Endothelial cell of umbilical vein (primary cell): ENCODE measurements at regions not wholly inside any gene's neighbourhood (a gene's known extent, or its start where the extent isn't known, plus 50 kb on each side); places are given as distances from the start of the nearest gene placed in this dataset.

Experiments
- BruUV-seq: library from RNA; stranded (reverse); fragments of 400-500 nt; replicated peaks from 2 replicates; lab custom pipeline; 2021; lab: Mats Ljungman, UMichigan
- CTCF ChIA-PET: fragments of 300-600, 350-600 bp; sonication (Branson Sonifier 250); formaldehyde crosslinking; loops from one replicate; lab custom pipeline; 2021; ENCODE audit warnings: antibody characterized with exemption, inconsistent platforms; lab: Charles Lee
- POLR2A ChIA-PET: fragments of 300-600, 350-600 bp; sonication (Branson Sonifier 250); formaldehyde crosslinking; loops from one replicate; lab custom pipeline; 2021; ENCODE audit warnings: antibody characterized with exemption, inconsistent platforms; lab: Charles Lee
- DNase-seq: peaks from one replicate; pipeline ENCODE4 v3.0.0-alpha.2; 2011; ENCODE audit warnings: low read depth, low spot score
- FAIRE-seq: peaks from 2 replicates; lab custom pipeline; 2011; peaks lifted over from hg19 to GRCh38; lab: Jason Lieb, UNC
- H2AFZ ChIP-seq: 2 replicates; pipeline ENCODE4 v1.6.0; 2012; ENCODE audit warnings: low read depth, low read length, control low read depth, inconsistent platforms
- H3K27ac ChIP-seq: 2 replicates; pipeline ENCODE4 v1.5.1; 2011; ENCODE audit warnings: low read depth, mild to moderate bottlenecking, control low read depth, low read length, moderate library complexity; ENCODE audit not compliant: insufficient read depth
- H3K27me3 ChIP-seq, 2 experiments: 2 replicates each; pipeline versions ENCODE4 v1.6.0 to v1.6.1; 2011; ENCODE audit warnings: low read length in 2 of 2, mixed read lengths in 1 of 2; ENCODE audit not compliant: control insufficient read depth in 2 of 2, insufficient read depth in 2 of 2
- H3K36me3 ChIP-seq, 2 experiments: 2 replicates in 1 of 2; 3 replicates in 1 of 2; pipeline ENCODE4 v1.5.1; 2011; ENCODE audit warnings: low read length in 2 of 2, mild to moderate bottlenecking in 1 of 2, moderate library complexity in 1 of 2; ENCODE audit not compliant: control insufficient read depth in 2 of 2, insufficient read depth in 2 of 2; ENCODE audit errors: extremely low read depth in 1 of 2
- H3K4me1 ChIP-seq: 3 replicates; pipeline ENCODE4 v1.5.1; 2011; ENCODE audit warnings: mild to moderate bottlenecking, low read length; ENCODE audit not compliant: control insufficient read depth, insufficient read depth; ENCODE audit errors: extremely low read depth
- H3K4me2 ChIP-seq: 2 replicates; pipeline ENCODE4 v1.6.1; 2011; ENCODE audit warnings: low read length, control low read depth, mixed read lengths; ENCODE audit not compliant: insufficient read depth
- H3K4me3 ChIP-seq, 3 experiments: fragments of 200-600 bp in 1 of 3; sonication (generic), shearing (Covaris generic) in 1 of 3; replicated peaks in 1 of 3; 2 replicates each; pipeline ENCODE4 v1.5.1; 2011 to 2016; ENCODE audit warnings: control low read depth in 3 of 3, low read length in 3 of 3, mild to moderate bottlenecking in 2 of 3, inconsistent platforms in 1 of 3, low read depth in 1 of 3, moderate library complexity in 1 of 3; ENCODE audit not compliant: insufficient read depth in 1 of 3
- H3K79me2 ChIP-seq: 2 replicates; pipeline ENCODE4 v1.6.0; 2012; ENCODE audit warnings: low read length, inconsistent platforms; ENCODE audit not compliant: control insufficient read depth, insufficient read depth
- H3K9ac ChIP-seq: replicated peaks from 2 replicates; pipeline ENCODE3; 2011; ENCODE audit warnings: low read length, control low read depth; ENCODE audit not compliant: insufficient read depth; ENCODE audit errors: extremely low read depth
- H3K9me1 ChIP-seq: replicated peaks from 3 replicates; pipeline ENCODE4 v1.6.0; 2011; ENCODE audit warnings: mild to moderate bottlenecking, low read length; ENCODE audit not compliant: control insufficient read depth, insufficient read depth; ENCODE audit errors: extremely low read depth
- H3K9me3 ChIP-seq: replicated peaks from 2 replicates; pipeline ENCODE4 v1.5.1; 2012; ENCODE audit warnings: low read length, inconsistent platforms; ENCODE audit not compliant: control insufficient read depth, insufficient read depth
- H4K20me1 ChIP-seq: replicated peaks from 2 replicates; pipeline ENCODE3; 2011; ENCODE audit warnings: mild to moderate bottlenecking, low read length; ENCODE audit not compliant: control insufficient read depth, insufficient read depth; ENCODE audit errors: extremely low read depth
- EZH2 ChIP-seq: IDR thresholded peaks from 2 replicates; pipeline ENCODE4 v1.6.1; 2012; ENCODE audit warnings: borderline replicate concordance, low read depth, mild to moderate bottlenecking, moderate library complexity, low read length, inconsistent platforms; ENCODE audit not compliant: severe bottlenecking
- FOS ChIP-seq: IDR thresholded peaks from 2 replicates; pipeline ENCODE4 v1.6.1; 2011; ENCODE audit warnings: mild to moderate bottlenecking, low read length, moderate library complexity, borderline replicate concordance; ENCODE audit not compliant: insufficient read depth
- GATA2 ChIP-seq: IDR thresholded peaks from 2 replicates; pipeline ENCODE4 v1.7.0; 2011; ENCODE audit warnings: low read depth, mild to moderate bottlenecking, moderate library complexity, mixed read lengths, low read length; ENCODE audit not compliant: insufficient read length, insufficient read depth
- JUN ChIP-seq: IDR thresholded peaks from 2 replicates; pipeline ENCODE4 v1.6.1; 2011; ENCODE audit warnings: borderline replicate concordance, low read depth; ENCODE audit not compliant: insufficient read length, insufficient read depth
- POLR2A ChIP-seq: IDR thresholded peaks from 2 replicates; pipeline ENCODE4 v1.6.1; 2012; ENCODE audit warnings: low read depth, mild to moderate bottlenecking, control low read depth, low read length
- POLR2AphosphoS5 ChIP-seq: IDR thresholded peaks from 2 replicates; pipeline ENCODE4 v1.6.1; 2012; ENCODE audit warnings: low read depth, mild to moderate bottlenecking, control low read depth, low read length, moderate library complexity; ENCODE audit not compliant: insufficient read depth
- dilution Hi-C: fragments of 300-500 bp; cut with MboI; formaldehyde crosslinking; loops from one replicate; pipeline ENCODE4 v1.15.0; 2019; ENCODE audit warnings: low sequenced_read_pairs; ENCODE audit not compliant: extremely low pct_ligation_motif_present
- intact Hi-C: fragments of 100-400 bp; cut with micrococcal nuclease; formaldehyde crosslinking; loops from one replicate; pipeline ENCODE4 v1.10.0; 2022
- TF ChIP-seq, protein P1 (sequence below): IDR thresholded peaks from 2 replicates; pipeline ENCODE4 v1.6.1; 2011; ENCODE audit not compliant: insufficient read depth, insufficient read length
- TF ChIP-seq, protein P2 (sequence below), 2 donors: IDR thresholded peaks; 1 replicate in 1 of 2; 2 replicates in 1 of 2; pipeline ENCODE4 v1.5.1; 2011; ENCODE audit warnings: low read length in 2 of 2, mild to moderate bottlenecking in 2 of 2, moderate library complexity in 2 of 2, control low read depth in 1 of 2, inconsistent platforms in 1 of 2, low read depth in 1 of 2; ENCODE audit not compliant: insufficient read depth in 1 of 2; ENCODE audit errors: extremely low read depth in 1 of 2

DNA sequence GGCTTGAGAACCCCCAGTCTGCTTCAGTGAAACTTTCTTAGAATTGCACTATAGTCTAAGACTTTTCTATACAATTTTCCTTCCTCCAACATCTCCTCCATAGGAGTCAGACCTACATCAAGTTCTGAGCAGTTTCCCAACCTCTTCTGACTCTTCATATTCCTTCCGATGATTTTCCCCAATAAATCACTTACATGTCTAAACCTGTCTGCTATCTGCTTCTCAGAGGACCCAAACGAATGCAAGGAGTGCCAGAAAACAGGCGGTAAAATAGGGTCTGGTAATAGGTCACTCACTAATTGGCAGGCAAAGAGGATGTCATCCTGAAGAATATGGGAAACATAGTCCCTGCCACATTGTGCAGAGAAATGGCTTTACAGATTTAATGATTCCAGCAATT lies 153.9 kb downstream of the PCDH18 start:
- intact Hi-C loops: no loop called here
- Histone ChIP-seq H2AFZ (no peak overlapping the region), H3K36me3 (no peaks in the 10 kb centered on the region), H3K4me3 (no peak overlapping the region), H3K9me1 (no peaks in the 10 kb centered on the region), H3K9me3 (no peaks in the 10 kb centered on the region), H3K9ac (no peak overlapping the region), H3K4me2 (no peak overlapping the region), H3K4me1 (no peaks in the 10 kb centered on the region), H3K27me3 (no peaks in the 10 kb centered on the region), H3K79me2 (no peaks in the 10 kb centered on the region), H4K20me1 (no peaks in the 10 kb centered on the region), H3K27ac (no peak overlapping the region)
- POLR2A ChIA-PET: no interaction called here
- FAIRE-seq (no peak), DNase-seq (no peak)
- BruUV-seq: no TSS peak
- CTCF ChIA-PET: no interaction called here
- dilution Hi-C loops: no loop called here
- no peak for TF ChIP-seq JUN
- no peak for TF ChIP-seq EZH2
- TF ChIP-seq POLR2AphosphoS5: no peak
- TF ChIP-seq, protein P1, sequence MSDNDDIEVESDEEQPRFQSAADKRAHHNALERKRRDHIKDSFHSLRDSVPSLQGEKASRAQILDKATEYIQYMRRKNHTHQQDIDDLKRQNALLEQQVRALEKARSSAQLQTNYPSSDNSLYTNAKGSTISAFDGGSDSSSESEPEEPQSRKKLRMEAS: no peak
- TF ChIP-seq FOS: no peak
- TF ChIP-seq, protein P2, sequence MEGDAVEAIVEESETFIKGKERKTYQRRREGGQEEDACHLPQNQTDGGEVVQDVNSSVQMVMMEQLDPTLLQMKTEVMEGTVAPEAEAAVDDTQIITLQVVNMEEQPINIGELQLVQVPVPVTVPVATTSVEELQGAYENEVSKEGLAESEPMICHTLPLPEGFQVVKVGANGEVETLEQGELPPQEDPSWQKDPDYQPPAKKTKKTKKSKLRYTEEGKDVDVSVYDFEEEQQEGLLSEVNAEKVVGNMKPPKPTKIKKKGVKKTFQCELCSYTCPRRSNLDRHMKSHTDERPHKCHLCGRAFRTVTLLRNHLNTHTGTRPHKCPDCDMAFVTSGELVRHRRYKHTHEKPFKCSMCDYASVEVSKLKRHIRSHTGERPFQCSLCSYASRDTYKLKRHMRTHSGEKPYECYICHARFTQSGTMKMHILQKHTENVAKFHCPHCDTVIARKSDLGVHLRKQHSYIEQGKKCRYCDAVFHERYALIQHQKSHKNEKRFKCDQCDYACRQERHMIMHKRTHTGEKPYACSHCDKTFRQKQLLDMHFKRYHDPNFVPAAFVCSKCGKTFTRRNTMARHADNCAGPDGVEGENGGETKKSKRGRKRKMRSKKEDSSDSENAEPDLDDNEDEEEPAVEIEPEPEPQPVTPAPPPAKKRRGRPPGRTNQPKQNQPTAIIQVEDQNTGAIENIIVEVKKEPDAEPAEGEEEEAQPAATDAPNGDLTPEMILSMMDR (IDR thresholded peaks at IDR 0.05; ENCODE audit: extremely low read depth in 1 of 2, insufficient read depth in 1 of 2, low read depth in 1 of 2, low read length in 2 of 2): no peak
- TF ChIP-seq GATA2: no peak
- TF ChIP-seq POLR2A: no peak
